ENCODE measurements at regions not wholly inside any gene's neighbourhood (a gene's known extent, or its start where the extent isn't known, plus 50 kb on each side); places are given as distances from the start of the nearest gene placed in this dataset.

DNA sequence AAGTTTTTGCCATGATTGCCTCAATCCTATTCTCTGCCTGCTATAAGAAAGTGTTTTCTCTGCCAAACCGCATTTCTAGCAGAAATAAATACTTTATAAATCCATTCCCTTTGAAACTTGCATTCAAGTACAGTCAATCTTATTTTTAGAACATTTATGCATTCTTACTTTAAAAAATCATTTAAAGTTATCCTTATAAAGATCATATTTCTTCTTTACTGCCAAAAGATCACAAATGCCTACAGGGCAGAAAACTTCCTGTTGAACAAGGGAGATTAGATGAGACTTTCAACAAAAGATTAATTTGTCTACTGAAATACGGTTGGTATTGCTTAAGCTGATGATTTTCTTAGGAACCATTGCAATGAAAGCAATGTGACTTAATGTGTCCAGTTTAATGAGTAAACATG, 207.2 kb upstream of the SLIT2 start:
- no peak for ATAC-seq
- Histone ChIP-seq H3K4me3 (no peak overlapping the region), H3K27ac (no peak overlapping the region), H3K9me3 (no peaks in the 10 kb centered on the region), H3K36me3 (no peaks in the 10 kb centered on the region), H3K27me3 (no peaks in the 10 kb centered on the region), H3K4me1 (peaks cover 0 to 12% (median 0%) of the 10 kb centered on the region in 3 donors)
- TF ChIP-seq POLR2A (IDR thresholded peaks at IDR 0.05) (no peak), EP300 (IDR thresholded peaks at IDR 0.05) (no peak), CTCF (IDR thresholded peaks at IDR 0.05) (no peak), POLR2AphosphoS5 (IDR thresholded peaks at IDR 0.05) (no peak)
- WGBS, 2 donors (ENCODE audit: low coverage in 1 of 2), result 38 to 42% methylated on average over 2 of the region's 2 CpGs

- H3K27me3 ChIP-seq, result no peaks in the 10 kb centered on the region
- ATAC-seq, result no peak
- H3K27ac ChIP-seq, result no peak overlapping the region
- H3K4me3 ChIP-seq, result no peak overlapping the region
- WGBS, 2 donors (ENCODE audit: low coverage in 1 of 2), result 25 to 58% methylated on average over 1 of the region's 1 CpG
- H3K4me1 ChIP-seq, result peaks cover 0 to 8% (median 0%) of the 10 kb centered on the region in 3 donors
- no peaks in the 10 kb centered on the region for H3K36me3 ChIP-seq
- TF ChIP-seq EP300 (IDR thresholded peaks at IDR 0.05) (no peak), POLR2AphosphoS5 (IDR thresholded peaks at IDR 0.05) (no peak), CTCF (IDR thresholded peaks at IDR 0.05) (no peak), POLR2A (IDR thresholded peaks at IDR 0.05) (no peak)
- H3K9me3 ChIP-seq, result no peaks in the 10 kb centered on the region
Measured at GRCh38 chr4:20043991-20044390, 207.7 kb upstream of the SLIT2 start.

DNA sequence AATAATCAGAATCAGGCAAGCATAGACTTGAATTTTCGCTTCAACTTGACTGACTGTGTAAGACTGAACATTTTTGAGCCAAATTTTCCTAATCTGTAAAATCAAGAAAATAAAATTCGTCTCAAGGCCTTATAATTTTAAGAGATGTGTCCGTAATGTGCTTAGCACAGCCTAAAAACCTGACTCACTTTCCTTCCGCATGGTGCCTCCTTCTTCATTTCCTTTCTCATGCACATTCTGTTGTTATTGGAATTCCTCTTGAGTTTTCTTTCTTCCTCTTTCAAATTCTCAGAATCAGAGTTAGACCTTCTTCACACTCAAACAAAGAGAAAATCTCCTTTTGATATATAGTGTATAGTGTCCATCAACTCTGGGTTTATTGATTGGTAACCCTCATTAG, 208.9 kb upstream of the SLIT2 start:
- TF ChIP-seq POLR2AphosphoS5 (IDR thresholded peaks at IDR 0.05) (no peak), EP300 (IDR thresholded peaks at IDR 0.05) (no peak), CTCF (IDR thresholded peaks at IDR 0.05) (no peak), POLR2A (IDR thresholded peaks at IDR 0.05) (no peak)
- no peaks in the 10 kb centered on the region for H3K27me3 ChIP-seq
- no peaks in the 10 kb centered on the region for H3K9me3 ChIP-seq
- no peak overlapping the region for H3K4me3 ChIP-seq
- H3K36me3 ChIP-seq, result no peaks in the 10 kb centered on the region
- H3K27ac ChIP-seq, result no peak overlapping the region
- WGBS, 2 donors (ENCODE audit: low coverage in 1 of 2), result 87 to 91% methylated on average over 4 of the region's 4 CpGs
- no peak for ATAC-seq
- H3K4me1 ChIP-seq, result peaks cover 0 to 8% (median 0%) of the 10 kb centered on the region in 3 donors

DNA sequence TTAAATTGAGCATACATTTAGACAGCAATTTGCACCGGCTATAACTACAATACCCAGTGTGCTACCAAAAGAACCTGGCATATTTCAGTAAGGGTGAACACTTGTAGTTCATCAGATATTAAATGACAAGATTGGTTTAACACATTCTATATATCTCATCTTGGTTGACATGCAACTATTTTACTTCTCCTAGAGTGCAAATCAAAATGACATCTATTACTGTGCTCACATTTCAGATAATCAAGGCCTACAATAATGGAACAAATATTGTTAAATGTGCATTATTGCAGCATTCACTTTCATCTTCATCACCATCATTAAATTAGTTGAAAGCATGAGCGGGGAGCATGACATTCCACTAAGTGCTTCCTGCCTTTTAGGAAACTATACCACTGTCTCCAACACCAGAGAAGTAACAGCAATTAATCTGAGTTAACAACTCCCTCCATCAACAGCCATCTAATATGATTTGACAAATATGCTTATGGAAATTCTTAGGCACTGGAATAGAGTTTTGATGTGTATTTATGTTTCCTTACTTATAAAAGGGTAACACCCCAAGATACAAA, 209.8 kb upstream of the SLIT2 start:
- Histone ChIP-seq H3K4me1 (peaks cover 0 to 8% (median 0%) of the 10 kb centered on the region in 3 donors), H3K27me3 (no peaks in the 10 kb centered on the region), H3K4me3 (no peak overlapping the region), H3K36me3 (no peaks in the 10 kb centered on the region), H3K27ac (no peak overlapping the region), H3K9me3 (no peaks in the 10 kb centered on the region)
- 88 to 96% methylated on average over 2 of the region's 2 CpGs for WGBS, 2 donors (ENCODE audit: low coverage in 1 of 2)
- no peak for ATAC-seq
- no peak for TF ChIP-seq POLR2A (IDR thresholded peaks at IDR 0.05)
- TF ChIP-seq CTCF (IDR thresholded peaks at IDR 0.05), result no peak
- no peak for TF ChIP-seq POLR2AphosphoS5 (IDR thresholded peaks at IDR 0.05)
- no peak for TF ChIP-seq EP300 (IDR thresholded peaks at IDR 0.05)

DNA sequence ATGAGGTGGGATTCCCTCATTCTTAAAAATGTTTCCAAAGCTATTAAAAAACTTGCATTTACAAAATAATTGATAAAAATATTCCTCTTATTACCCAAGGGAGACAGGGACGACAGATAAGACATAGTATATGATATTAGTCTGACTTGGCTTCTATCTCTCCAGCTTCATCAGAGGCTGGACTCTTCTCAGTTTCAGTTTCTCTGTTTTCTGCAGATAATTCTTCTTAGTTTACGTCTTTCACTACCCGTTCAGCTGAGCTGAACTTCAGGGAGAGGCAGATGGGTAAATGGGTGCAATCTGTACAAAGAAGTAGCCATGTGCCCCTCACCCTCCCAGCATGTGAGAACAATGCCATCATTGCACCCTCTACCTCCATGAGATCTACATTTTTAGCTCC, 214.0 kb upstream of the SLIT2 start:
- H3K4me3 ChIP-seq, result no peak overlapping the region
- no peak overlapping the region for H3K27ac ChIP-seq
- TF ChIP-seq EP300 (IDR thresholded peaks at IDR 0.05) (no peak), POLR2A (IDR thresholded peaks at IDR 0.05) (no peak)
- H3K27me3 ChIP-seq, result no peaks in the 10 kb centered on the region
- H3K4me1 ChIP-seq, result no peaks in the 10 kb centered on the region
- WGBS, 2 donors (ENCODE audit: low coverage in 1 of 2), result 48 to 70% methylated on average over 2 to 3 of the region's 3 CpGs
- H3K9me3 ChIP-seq, result no peaks in the 10 kb centered on the region
- no peak for ATAC-seq
- no peaks in the 10 kb centered on the region for H3K36me3 ChIP-seq
